Upper lobe of left lung (tissue), 6 donors: ENCODE measurements at regions not wholly inside any gene's neighbourhood (a gene's known extent, or its start where the extent isn't known, plus 50 kb on each side); places are given as distances from the start of the nearest gene placed in this dataset.

ENCODE experiments used
- ATAC-seq, 2 donors: fragments of 200-7000 bp; cut with Tn5 transposase; one replicate each; pipeline ENCODE4 v1.9.1; 2022; ENCODE audit warnings: mild to moderate bottlenecking in 2 of 2, moderate library complexity in 2 of 2; ENCODE audit not compliant: low FRiP score in 2 of 2
- DNase-seq, 2 donors: peaks; one replicate each; pipeline ENCODE4 v3.0.0-alpha.2; 2019 to 2020
- H3K27ac ChIP-seq, 4 donors: fragments of 200-600 bp; sonication (generic); one replicate each; pipeline ENCODE4 v1.5.1; 2016 to 2019
- H3K27me3 ChIP-seq, 4 donors: fragments of 200-600 bp; sonication (generic); one replicate each; pipeline ENCODE4 v1.5.1; 2017 to 2019
- H3K36me3 ChIP-seq, 4 donors: fragments of 200-600 bp; sonication (generic); one replicate each; pipeline ENCODE4 v1.5.1; 2016 to 2019
- H3K4me1 ChIP-seq, 4 donors: fragments of 200-600 bp; sonication (generic); one replicate each; pipeline ENCODE4 v1.5.1; 2018 to 2019
- H3K4me3 ChIP-seq, 4 donors: fragments of 200-600 bp; sonication (generic); one replicate each; pipeline ENCODE4 v1.5.1; 2017 to 2019; ENCODE audit warnings: mild to moderate bottlenecking in 2 of 4, moderate library complexity in 1 of 4
- H3K9me3 ChIP-seq, 4 donors: fragments of 200-600 bp; sonication (generic); one replicate each; pipeline ENCODE4 v1.5.1; 2018 to 2019
- CTCF ChIP-seq, 6 experiments: fragments of 450-650 bp in 4 of 6; fragments of 200-600 bp in 2 of 6; sonication (generic) in 2 of 6; IDR thresholded peaks; one replicate each; pipeline ENCODE4 v1.5.1; 2016 to 2019; ENCODE audit warnings: antibody characterized with exemption in 6 of 6
- EP300 ChIP-seq, 4 donors: sonication (generic); formaldehyde crosslinking; IDR thresholded peaks; one replicate each; pipeline ENCODE4 v1.5.1; 2017; ENCODE audit warnings: antibody characterized with exemption in 4 of 4, control low read depth in 2 of 4
- POLR2A ChIP-seq, 4 donors: fragments of 450-650 bp; IDR thresholded peaks; one replicate each; pipeline ENCODE4 v1.5.1; 2016 to 2017; ENCODE audit warnings: antibody characterized with exemption in 4 of 4, mild to moderate bottlenecking in 2 of 4
- POLR2AphosphoS5 ChIP-seq, 2 donors: sonication (generic); formaldehyde crosslinking; IDR thresholded peaks; one replicate each; pipeline ENCODE4 v1.5.1; 2017; ENCODE audit warnings: antibody characterized with exemption in 2 of 2
- WGBS, 2 donors: methylation state at CpG; one replicate each; pipeline ENCODE4 v1.1.5; 2017 to 2018; 5-methylcytosine and 5-hydroxymethylcytosine counted together
- donor health status: DM: no; HTN: no; CAD: no; lungs with moderate emphysema.
- donor health status: DM: no; HTN: yes; CAD: no; lungs with severe emphysema.

- ATAC-seq (no peak), DNase-seq (no peak)
- no peak for TF ChIP-seq POLR2A (IDR thresholded peaks at IDR 0.05)
- no peak for TF ChIP-seq EP300 (IDR thresholded peaks at IDR 0.05)
- no peak for TF ChIP-seq CTCF (IDR thresholded peaks at IDR 0.05)
- TF ChIP-seq POLR2AphosphoS5 (IDR thresholded peaks at IDR 0.05) = no peak
- Histone ChIP-seq H3K9me3 (peaks cover 0 to 3% (median 2%) of the 10 kb centered on the region in 4 donors), H3K27me3 (no peaks in the 10 kb centered on the region), H3K4me3 (no peak overlapping the region), H3K4me1 (no peaks in the 10 kb centered on the region), H3K36me3 (no peaks in the 10 kb centered on the region), H3K27ac (no peak overlapping the region)
- 83 to 90% methylated on average over 4 of the region's 4 CpGs for WGBS, 2 donors
Observed at GRCh38 chr4:181933471-181933870, 309.7 kb upstream of the TENM3 start.

GRCh38 chr4:181938631-181939030 lies 304.6 kb upstream of the TENM3 start:
- Histone ChIP-seq H3K4me3 (no peak overlapping the region), H3K27me3 (no peaks in the 10 kb centered on the region), H3K4me1 (no peaks in the 10 kb centered on the region), H3K36me3 (no peaks in the 10 kb centered on the region), H3K9me3 (no peaks in the 10 kb centered on the region), H3K27ac (no peak overlapping the region)
- 71 to 82% methylated on average over 4 of the region's 4 CpGs for WGBS, 2 donors
- ATAC-seq (no peak), DNase-seq (no peak)
- TF ChIP-seq POLR2AphosphoS5 (IDR thresholded peaks at IDR 0.05) (no peak), EP300 (IDR thresholded peaks at IDR 0.05) (no peak), CTCF (IDR thresholded peaks at IDR 0.05) (no peak), POLR2A (IDR thresholded peaks at IDR 0.05) (no peak)

- DNase-seq (peak in 1 of 2 donors; percentile 17), ATAC-seq (peak in 1 of 2 donors; percentile 42)
- TF ChIP-seq POLR2AphosphoS5 (IDR thresholded peaks at IDR 0.05) (no peak), POLR2A (IDR thresholded peaks at IDR 0.05) (no peak), EP300 (IDR thresholded peaks at IDR 0.05) (no peak), CTCF (IDR thresholded peaks at IDR 0.05) (no peak)
Observed at GRCh38 chr4:181939199-181939945, 303.8 kb upstream of the TENM3 start.

GRCh38 chr4:181944527-181944926 lies 298.7 kb upstream of the TENM3 start:
- WGBS, 2 donors = 66 to 72% methylated on average over 6 to 8 of the region's 8 CpGs

More at GRCh38 chr4:181939199-181939945, 303.8 kb upstream of the TENM3 start:
- Histone ChIP-seq H3K36me3 (no peaks in the 10 kb centered on the region), H3K27me3 (no peaks in the 10 kb centered on the region), H3K27ac (no peak overlapping the region), H3K4me3 (no peak overlapping the region), H3K4me1 (no peaks in the 10 kb centered on the region), H3K9me3 (no peaks in the 10 kb centered on the region)
- 76 to 80% methylated on average over 15 of the region's 15 CpGs for WGBS, 2 donors

More at GRCh38 chr4:181944527-181944926, 298.7 kb upstream of the TENM3 start:
- TF ChIP-seq POLR2A (IDR thresholded peaks at IDR 0.05) (no peak), CTCF (IDR thresholded peaks at IDR 0.05) (no peak), EP300 (IDR thresholded peaks at IDR 0.05) (no peak), POLR2AphosphoS5 (IDR thresholded peaks at IDR 0.05) (no peak)
- H3K4me3 ChIP-seq = no peak overlapping the region
- no peaks in the 10 kb centered on the region for H3K27me3 ChIP-seq
- H3K4me1 ChIP-seq = no peaks in the 10 kb centered on the region
- no peaks in the 10 kb centered on the region for H3K36me3 ChIP-seq
- H3K9me3 ChIP-seq = no peaks in the 10 kb centered on the region
- DNase-seq (peak in 1 of 2 donors; percentile 7), ATAC-seq (no peak)
- no peak overlapping the region for H3K27ac ChIP-seq
